ENCODE measurements at regions not wholly inside any gene's neighbourhood (a gene's known extent, or its start where the extent isn't known, plus 50 kb on each side); places are given as distances from the start of the nearest gene placed in this dataset.

DNA sequence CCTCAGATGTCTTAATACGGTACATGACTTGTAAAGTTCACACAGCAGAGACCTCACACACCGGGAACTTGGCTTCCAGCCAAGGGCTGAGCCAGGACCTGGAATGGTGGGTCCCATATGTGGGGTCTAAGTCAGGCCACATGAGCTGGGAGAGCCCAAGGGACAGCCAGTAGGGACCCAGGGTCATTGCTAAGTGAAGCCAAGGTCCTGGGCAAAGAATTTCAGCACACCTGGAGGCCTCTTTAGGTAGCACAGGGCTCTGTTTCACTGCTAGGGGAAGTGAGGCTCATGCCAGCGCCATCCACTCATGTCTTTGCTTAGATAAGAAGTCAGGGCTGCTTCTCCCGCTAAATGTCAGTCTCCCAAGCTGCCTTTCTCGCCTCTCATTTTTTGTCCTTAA is 116.6 kb upstream of the TLE3 start:
- no peak overlapping the region for H4K5ac ChIP-seq (ENCODE audit: low read depth, low read length)
- no peak overlapping the region for H3K27ac ChIP-seq (ENCODE audit: insufficient read depth, low read length)
- TF ChIP-seq, protein P1, sequence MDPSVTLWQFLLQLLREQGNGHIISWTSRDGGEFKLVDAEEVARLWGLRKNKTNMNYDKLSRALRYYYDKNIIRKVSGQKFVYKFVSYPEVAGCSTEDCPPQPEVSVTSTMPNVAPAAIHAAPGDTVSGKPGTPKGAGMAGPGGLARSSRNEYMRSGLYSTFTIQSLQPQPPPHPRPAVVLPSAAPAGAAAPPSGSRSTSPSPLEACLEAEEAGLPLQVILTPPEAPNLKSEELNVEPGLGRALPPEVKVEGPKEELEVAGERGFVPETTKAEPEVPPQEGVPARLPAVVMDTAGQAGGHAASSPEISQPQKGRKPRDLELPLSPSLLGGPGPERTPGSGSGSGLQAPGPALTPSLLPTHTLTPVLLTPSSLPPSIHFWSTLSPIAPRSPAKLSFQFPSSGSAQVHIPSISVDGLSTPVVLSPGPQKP (IDR thresholded peaks at IDR 0.05; ENCODE audit: borderline replicate concordance, low read depth, low read length): no peak
- TF ChIP-seq MAFK (IDR thresholded peaks at IDR 0.05; ENCODE audit: low read depth, low read length): no peak
- TF ChIP-seq CHD1 (IDR thresholded peaks at IDR 0.05; ENCODE audit: low read depth, low read length): no peak
- no peak for TF ChIP-seq POLR2A (IDR thresholded peaks at IDR 0.05; ENCODE audit: low read depth, low read length)
- no peak for TF ChIP-seq RFX5 (IDR thresholded peaks at IDR 0.05; ENCODE audit: low read depth, low read length)
- TF ChIP-seq, protein P2, sequence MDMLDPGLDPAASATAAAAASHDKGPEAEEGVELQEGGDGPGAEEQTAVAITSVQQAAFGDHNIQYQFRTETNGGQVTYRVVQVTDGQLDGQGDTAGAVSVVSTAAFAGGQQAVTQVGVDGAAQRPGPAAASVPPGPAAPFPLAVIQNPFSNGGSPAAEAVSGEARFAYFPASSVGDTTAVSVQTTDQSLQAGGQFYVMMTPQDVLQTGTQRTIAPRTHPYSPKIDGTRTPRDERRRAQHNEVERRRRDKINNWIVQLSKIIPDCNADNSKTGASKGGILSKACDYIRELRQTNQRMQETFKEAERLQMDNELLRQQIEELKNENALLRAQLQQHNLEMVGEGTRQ (IDR thresholded peaks at IDR 0.05; ENCODE audit: low read depth, low read length): no peak
- TF ChIP-seq MAZ (IDR thresholded peaks at IDR 0.05; ENCODE audit: borderline replicate concordance, low read depth, low read length): no peak
- TF ChIP-seq BHLHE40 (IDR thresholded peaks at IDR 0.05; ENCODE audit: low read depth, low read length): no peak
- TF ChIP-seq RAD21 (IDR thresholded peaks at IDR 0.05; ENCODE audit: low read length): no peak
- TF ChIP-seq, protein P3, sequence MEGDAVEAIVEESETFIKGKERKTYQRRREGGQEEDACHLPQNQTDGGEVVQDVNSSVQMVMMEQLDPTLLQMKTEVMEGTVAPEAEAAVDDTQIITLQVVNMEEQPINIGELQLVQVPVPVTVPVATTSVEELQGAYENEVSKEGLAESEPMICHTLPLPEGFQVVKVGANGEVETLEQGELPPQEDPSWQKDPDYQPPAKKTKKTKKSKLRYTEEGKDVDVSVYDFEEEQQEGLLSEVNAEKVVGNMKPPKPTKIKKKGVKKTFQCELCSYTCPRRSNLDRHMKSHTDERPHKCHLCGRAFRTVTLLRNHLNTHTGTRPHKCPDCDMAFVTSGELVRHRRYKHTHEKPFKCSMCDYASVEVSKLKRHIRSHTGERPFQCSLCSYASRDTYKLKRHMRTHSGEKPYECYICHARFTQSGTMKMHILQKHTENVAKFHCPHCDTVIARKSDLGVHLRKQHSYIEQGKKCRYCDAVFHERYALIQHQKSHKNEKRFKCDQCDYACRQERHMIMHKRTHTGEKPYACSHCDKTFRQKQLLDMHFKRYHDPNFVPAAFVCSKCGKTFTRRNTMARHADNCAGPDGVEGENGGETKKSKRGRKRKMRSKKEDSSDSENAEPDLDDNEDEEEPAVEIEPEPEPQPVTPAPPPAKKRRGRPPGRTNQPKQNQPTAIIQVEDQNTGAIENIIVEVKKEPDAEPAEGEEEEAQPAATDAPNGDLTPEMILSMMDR (conservative IDR thresholded peaks at IDR 0.05; ENCODE audit: low read depth, low read length): no peak
- no peak for TF ChIP-seq RCOR1 (IDR thresholded peaks at IDR 0.05; ENCODE audit: insufficient replicate concordance, low read length)
- TF ChIP-seq NFE2L2 (IDR thresholded peaks at IDR 0.05; ENCODE audit: low read depth, low read length): no peak
- TF ChIP-seq SMC3 (IDR thresholded peaks at IDR 0.05; ENCODE audit: low read depth, low read length): no peak
- TF ChIP-seq CEBPB (IDR thresholded peaks at IDR 0.05; ENCODE audit: low read depth, low read length): no peak
- no peak for DNase-seq
- no peak overlapping the region for H3K23ac ChIP-seq (ENCODE audit: low read depth, low read length)
- no peak overlapping the region for H2BK5ac ChIP-seq (ENCODE audit: low read depth, low read length, poor library complexity, severe bottlenecking)
- H3K36me3 ChIP-seq (ENCODE audit: control insufficient read depth, insufficient read depth, low read length): no peaks in the 10 kb centered on the region
- ChIA-PET CTCF (no interaction called here), POLR2A (ENCODE audit: unreplicated experiment) (no interaction called here)
- H2AK5ac ChIP-seq (ENCODE audit: low read depth, low read length): no peak overlapping the region
- no peaks in the 10 kb centered on the region for H4K20me1 ChIP-seq (ENCODE audit: insufficient read depth, low read length)
- H3K56ac ChIP-seq (ENCODE audit: extremely low read depth, insufficient read depth, low read length): no peak overlapping the region
- BruUV-seq (replicated peaks): no TSS peak
- H4K91ac ChIP-seq (ENCODE audit: insufficient read depth, low read depth, low read length): no peak overlapping the region
- dilution Hi-C loops (cut with HindIII; ENCODE audit: low sequenced_read_pairs, unreplicated experiment) (no loop called here), in situ Hi-C loops (cut with MboI; ENCODE audit: low sequenced_read_pairs) (no loop called here), intact Hi-C loops (cut with micrococcal nuclease) (no loop called here)
- no peak overlapping the region for H3K14ac ChIP-seq (replicated peaks; ENCODE audit: low read depth, low read length)
- H3K27me3 ChIP-seq (ENCODE audit: control insufficient read depth, insufficient read depth, low read length): peaks cover 65% of the 10 kb centered on the region
- no peak overlapping the region for H3K18ac ChIP-seq (ENCODE audit: low read depth, low read length)
- no peaks in the 10 kb centered on the region for H3K4me1 ChIP-seq (ENCODE audit: control insufficient read depth, insufficient read depth, low read length)
- 63% methylated on average over 1 of the region's 5 CpGs; no CpG with 5 or more reads in 1 of the 2 experiments for WGBS, 2 experiments (ENCODE audit: extremely low coverage in 2 of 2, insufficient read length in 1 of 2)
- H2BK120ac ChIP-seq (ENCODE audit: low read depth, low read length): no peak overlapping the region
- no peak overlapping the region for H3K4me2 ChIP-seq (ENCODE audit: low read depth, low read length)
- no peak for ATAC-seq (ENCODE audit: low read depth)
- H3K4ac ChIP-seq (ENCODE audit: low read depth, low read length): no peak overlapping the region
- H2BK15ac ChIP-seq (ENCODE audit: low read depth, low read length): no peak overlapping the region
- no peak overlapping the region for H3K4me3 ChIP-seq (ENCODE audit: insufficient read depth, low read depth, low read length)
- no peak overlapping the region for H2BK20ac ChIP-seq (ENCODE audit: low read depth, low read length)
- H3K9me1 ChIP-seq (ENCODE audit: insufficient read depth, low read length): no peaks in the 10 kb centered on the region
- H3K79me1 ChIP-seq (ENCODE audit: low read depth in 1 of 2, low read length in 2 of 2): no peaks in the 10 kb centered on the region
- H2AK9ac ChIP-seq (replicated peaks; ENCODE audit: low read depth, low read length, poor library complexity): no peak overlapping the region
- H3K9ac ChIP-seq (ENCODE audit: low read depth, low read length): no peak overlapping the region
- peak overlapping the region; percentile 33 for H2AFZ ChIP-seq (replicated peaks; ENCODE audit: low read length, poor library complexity)
- no peak overlapping the region for H4K8ac ChIP-seq (ENCODE audit: low read depth in 2 of 2, low read length in 2 of 2)
- H3K9me3 ChIP-seq (ENCODE audit: control insufficient read depth, insufficient read depth, low read length): no peaks in the 10 kb centered on the region
